8988T (cell line): ENCODE measurements at regions not wholly inside any gene's neighbourhood (a gene's known extent, or its start where the extent isn't known, plus 50 kb on each side); places are given as distances from the start of the nearest gene placed in this dataset.
"Not testable (repeated sequence)": the region's sequence is repeated elsewhere in the genome, so short reads cannot be mapped to it uniquely, and the experiment has no call there.

Experiments used
- DNase-seq: peaks from one replicate; pipeline ENCODE4 v3.0.0; 2011

DNA sequence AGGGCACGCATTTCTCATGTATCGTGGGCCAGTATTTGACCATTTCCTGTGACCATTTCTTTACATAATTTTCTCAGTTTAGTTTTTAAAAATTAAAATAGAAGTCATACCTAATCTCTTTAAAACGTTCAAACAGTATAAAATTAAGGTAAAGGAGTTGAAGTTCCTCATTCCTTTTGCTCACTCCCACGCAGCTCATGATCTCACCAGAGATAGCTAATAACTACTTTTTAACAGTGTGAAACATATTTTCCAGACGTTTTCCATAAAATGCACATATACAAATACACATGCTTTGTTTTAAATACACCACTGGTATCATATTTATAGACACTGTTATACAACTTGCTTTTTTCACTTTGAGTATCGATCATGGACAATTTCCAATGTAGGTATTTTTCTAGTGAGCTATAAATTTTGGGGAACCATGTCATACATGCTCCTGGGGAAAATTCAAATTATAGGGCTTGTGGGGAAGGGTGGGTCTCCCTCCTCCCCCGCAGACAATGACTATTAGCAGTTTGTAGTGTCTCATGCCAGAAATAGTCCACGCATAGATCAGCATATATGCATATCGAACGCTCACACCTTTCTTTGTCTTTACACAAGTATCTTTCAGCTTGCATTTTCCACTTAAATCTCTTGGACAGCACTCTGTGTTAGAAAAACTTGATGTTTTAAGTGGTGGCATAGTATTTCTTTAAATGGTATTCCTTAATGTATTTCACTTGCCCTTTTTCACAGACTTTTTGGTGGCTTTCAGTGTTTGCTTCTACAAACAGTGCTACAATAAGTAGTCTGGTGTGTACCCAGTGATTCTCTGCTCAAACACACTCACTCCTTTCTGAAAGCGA, 145.5 kb upstream of the ZNF217 start:
- no peak for DNase-seq

DNA sequence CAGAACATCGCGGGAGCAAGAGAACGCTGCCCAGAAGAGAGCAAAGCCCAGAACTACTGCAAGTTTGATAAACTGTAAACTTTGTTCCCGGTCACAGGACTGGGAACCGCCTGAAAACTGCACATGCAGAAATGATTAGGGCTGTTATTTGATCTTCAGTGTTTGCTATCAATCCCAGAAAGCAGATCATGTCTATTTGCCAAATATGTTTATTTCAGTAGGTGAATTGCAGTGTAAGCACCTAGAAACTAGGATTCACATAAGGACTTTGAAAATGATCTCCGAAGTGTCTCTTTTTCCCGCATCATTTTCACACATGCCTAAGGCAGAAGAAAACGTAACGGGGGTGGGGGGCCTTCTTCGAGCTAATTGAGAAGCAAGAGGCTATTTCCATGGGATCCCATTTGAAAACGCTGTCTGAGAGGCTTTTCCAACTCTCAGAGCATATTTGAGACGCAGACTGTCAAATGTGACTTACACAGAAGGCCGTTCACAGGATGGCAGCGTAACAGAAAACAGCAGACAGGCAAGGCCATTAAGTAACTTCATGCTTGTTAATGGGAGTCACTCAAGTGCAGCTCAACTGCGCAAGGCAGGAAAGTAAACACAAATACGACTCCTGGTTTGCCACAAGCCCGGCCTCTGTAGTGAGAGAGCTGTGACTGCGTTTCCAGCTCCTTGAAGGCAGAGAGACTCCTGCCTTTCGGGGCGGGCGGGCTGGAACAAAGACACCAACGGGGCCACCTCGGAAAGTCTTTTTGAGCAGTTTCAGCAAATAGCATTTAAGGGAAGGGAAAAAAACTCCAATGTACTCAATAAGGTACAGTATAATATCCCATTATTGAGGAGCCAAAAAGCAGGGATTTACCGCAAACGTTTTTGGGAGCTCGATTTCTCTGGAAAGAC, 144.7 kb upstream of the ZNF217 start:
- no peak for DNase-seq

DNA sequence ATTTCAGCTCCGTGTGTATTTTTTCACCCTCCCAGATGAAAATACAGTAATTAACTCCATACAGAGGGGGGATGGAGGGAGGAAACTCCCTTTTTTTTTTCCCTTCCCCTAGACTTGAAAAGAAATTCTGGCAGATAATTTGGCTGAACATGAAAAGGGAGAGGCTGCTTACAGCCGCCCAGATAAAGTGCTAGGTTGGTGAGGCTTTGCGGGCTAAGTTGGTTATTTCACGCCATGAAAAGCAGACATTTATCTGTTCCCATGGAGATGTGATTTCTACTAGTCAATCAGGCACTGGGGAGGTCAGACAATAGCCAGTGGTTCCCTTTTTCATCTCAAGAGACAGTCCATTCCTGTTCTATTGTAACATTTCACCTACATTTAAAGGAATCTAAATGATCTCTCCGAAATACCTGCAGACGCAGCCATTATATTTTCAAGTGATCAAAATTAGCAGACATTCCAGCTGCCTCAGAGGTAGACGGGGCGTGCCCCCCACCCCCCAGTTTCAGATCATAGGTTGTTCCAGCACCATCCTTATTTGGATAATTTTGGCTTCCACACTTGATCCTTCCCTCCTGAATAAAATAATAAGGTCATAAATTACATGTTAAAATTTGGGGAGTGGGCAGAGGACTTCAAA, 143.9 kb upstream of the ZNF217 start:
- DNase-seq, result no peak

DNA sequence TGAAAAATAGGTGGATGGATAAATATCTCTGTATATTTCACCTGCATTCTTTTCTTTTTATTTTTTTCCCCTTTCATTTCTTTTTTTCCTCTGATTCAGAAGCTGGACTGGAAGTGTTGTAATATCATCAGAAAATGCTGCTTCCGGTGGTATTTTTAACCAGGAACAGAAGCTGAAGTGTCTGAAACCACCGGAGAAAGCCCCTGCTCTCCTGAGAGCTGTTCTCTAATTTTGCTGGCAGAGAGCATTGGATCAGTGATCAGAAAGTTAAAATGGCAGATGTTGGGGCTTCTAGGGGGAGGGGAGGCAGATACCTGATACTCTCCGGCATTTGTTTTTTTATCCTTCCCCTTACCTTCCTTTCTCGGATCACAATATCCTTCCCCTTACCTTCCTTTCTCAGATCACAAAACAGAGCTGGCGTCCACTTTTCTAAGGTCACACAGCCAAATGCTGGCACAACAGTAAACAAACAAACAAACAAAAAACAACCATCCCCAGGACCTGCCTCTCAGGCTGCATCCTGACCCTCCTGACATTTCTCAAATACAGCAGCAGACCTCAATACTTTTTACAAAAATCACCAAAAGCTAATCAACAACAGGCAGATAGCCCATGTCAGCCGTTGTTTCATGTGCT, 143.2 kb upstream of the ZNF217 start:
- no peak for DNase-seq

DNA sequence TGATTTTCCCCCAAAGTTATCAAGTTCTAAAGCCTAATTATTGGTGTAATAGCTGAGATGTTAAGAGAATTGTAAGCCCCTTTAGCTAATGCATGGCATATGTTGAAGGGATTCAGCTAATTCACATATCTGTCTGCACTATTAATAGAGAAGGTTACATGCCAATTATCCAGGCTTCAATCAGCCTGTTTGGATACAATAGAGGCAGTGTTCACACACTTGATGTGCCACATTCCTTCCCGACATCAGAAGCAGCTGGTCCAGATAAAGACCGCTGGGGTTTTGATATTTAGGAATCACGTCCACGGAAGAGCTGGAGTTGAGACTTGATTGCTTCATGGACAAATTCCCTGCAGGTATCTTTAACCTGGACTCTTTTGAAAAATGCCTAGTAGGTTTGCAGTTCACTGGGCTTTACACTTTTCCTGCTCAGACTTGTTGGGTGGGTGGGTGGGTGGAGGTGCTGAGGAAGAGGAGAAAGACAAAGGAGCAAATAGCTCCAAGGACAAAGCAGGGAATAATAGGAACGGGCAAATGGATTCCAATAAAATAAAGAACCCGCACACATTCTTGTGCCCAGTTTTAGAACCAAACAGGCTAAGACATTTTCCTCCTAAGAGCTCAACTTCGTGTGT, 142.6 kb upstream of the ZNF217 start:
- DNase-seq, result no peak

DNA sequence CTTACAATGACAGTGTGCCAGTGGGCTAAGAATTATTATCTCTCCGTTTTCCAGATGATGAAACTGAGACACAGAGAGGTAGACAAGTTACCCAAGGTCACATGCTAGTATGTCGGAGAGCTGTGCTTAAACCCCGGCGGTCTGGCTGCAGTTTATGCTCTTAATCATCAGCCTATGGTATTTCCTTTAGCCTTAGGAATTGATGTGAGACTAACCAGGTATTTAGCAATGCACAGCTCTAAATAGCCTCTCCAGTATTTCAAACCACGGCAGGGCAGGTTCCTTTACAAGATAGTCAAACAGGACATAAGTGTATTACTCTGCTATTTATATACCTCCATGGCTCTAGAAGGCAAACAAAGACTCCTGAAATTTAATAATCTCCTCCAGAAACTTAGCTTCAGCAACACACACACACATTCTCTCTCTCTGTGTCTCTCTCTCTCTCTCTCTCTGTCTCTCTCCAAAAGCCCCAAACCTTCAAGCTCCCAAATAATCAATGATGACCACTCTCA, 142.0 kb upstream of the ZNF217 start:
- peak; percentile 69 for DNase-seq

DNA sequence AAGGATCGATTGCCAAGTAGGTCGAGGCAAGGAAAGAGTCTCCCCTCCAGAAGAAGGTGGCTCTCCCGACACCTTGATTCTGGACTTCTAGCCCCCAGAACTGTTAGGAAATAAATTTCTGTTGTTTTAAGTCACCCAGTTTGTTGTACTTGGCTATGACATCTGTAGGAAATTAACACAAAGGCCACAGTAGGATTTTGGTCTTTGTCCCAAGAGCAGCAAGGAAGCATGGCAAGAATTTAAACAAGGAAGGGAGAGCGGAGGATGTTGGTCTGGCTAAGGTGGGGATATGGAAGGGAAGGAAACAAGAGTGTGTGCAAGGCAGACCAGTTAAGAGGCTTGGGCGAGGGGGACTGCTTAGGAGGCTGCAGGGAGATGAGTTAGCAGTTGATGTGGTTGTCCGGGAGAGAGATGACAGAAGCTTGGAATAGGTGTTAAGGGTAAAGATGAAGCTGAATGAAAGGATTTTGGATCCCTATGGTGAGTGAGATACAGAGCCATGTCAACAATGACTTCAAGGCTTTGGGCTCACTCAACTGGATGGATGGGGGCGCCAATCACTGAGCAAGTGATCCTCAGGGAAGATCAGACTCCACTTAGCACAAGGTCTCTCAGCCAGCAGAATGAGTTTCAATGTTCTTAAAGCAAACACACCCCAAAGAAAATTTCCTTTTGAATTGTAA, 140.5 kb upstream of the ZNF217 start:
- no peak for DNase-seq

DNA sequence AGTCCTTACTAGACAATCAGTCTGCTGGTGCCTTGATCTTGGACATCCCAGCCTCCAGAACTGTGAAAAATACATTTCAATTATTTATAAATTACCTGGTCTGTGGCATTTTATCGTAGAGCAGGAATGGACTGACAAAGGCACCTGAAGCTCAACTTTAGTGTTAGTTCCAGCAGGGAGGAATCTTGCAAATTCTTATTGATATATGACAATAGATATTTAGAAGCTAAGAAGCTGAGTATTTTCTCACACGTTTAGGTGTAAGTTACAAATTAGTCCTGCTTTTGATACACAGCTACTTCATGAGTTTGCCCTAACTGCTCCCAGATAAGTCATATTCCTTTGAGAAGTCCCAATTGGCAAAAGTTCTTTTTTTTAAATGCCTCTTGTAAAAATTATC, 138.0 kb upstream of the ZNF217 start:
- no peak for DNase-seq

DNA sequence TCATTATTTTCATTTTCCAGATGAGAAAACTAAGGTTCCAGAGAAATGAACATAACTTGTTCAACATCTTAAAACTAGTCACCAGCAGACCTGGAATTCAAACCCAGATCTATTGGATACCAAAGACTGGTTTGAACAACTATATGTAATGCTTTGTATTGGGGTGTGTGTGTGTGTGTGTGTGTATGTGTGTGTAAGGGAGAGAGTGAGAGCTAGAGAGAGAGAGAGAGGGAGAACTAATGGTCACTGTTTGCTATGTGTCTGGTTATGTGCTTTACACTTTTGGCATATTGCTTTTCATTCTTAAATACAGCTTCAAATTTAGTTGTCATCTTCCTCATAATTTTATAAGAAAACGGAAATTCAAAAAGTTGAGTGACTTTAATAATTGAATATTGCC, 134.7 kb upstream of the ZNF217 start:
- no peak for DNase-seq

DNA sequence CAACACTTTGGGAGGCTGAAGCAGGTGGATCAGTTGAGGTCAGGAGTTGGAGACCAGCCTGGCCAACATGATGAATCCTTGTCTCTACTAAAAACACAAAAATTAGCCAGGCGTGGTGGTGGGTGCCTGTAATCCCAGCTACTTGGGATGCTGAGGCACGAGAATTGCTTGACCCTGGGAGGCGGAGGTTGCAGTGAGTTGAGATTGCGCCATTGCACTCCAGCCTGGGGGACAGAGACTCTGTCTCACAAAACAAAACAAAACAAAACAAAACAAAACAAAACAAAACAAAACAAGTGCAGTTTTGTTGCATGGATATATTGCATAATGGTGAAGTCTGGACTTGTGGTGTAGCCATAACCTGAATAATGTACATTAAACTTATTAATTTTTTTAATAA, 133.6 kb upstream of the ZNF217 start:
- not testable (repeated sequence) for DNase-seq

DNA sequence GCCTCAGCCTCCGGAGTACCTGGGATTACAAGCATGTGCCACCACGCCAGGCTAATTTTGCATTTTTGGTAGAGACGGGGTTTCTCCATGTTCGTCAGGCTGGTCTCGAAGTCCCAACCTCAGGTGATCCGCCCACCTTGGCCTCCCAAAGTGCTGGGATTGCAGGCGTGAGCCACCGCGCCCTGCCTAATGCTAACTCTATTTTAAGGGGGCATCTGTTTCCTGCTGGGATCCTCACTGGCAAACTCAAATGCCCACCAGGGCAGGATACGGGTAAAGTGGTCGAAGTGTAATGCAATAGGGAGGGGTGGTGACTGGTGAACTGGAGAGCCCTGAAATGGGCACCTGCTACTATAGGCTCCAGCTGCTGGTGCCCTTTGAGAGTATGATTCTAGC, 131.9 kb upstream of the ZNF217 start:
- no peak for DNase-seq

DNA sequence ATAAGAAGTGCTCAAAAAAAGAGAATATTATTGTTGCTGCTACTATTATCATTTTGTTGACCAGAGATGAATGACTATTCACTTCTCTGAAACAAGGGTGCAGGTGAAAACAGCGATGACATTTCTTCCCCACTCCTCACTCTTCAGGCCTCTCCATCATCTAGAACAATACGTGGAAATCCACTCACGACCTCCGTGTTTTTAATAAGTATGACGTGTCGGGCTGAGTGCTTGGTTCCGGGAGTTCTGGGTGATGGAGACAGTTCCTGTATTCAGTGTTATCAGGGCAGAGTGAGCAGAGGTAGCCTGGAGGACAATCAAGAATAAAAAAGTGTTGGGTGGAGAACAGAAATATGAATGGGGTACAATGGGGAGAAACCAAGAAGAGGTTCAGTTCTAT, 130.0 kb upstream of the ZNF217 start:
- no peak for DNase-seq

DNA sequence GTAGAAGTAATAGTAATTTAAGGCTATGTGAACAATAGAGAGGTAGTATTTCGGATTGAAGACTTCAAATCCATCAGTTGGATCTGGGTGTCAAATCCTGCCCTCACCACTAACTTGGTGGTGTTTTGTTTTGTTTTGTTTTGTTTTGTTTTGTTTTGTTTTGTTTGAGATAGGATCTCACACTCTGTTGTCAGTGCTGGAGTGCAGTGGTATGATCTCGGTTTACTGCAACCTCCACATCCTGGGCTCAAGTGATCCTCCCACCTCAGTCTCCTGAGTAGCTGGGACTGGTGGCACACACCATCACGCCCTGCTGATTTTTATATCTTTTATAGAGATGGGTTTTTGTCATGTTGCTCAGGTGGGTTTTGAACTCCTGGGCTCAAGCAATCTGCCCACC, 129.4 kb upstream of the ZNF217 start:
- no peak for DNase-seq

DNA sequence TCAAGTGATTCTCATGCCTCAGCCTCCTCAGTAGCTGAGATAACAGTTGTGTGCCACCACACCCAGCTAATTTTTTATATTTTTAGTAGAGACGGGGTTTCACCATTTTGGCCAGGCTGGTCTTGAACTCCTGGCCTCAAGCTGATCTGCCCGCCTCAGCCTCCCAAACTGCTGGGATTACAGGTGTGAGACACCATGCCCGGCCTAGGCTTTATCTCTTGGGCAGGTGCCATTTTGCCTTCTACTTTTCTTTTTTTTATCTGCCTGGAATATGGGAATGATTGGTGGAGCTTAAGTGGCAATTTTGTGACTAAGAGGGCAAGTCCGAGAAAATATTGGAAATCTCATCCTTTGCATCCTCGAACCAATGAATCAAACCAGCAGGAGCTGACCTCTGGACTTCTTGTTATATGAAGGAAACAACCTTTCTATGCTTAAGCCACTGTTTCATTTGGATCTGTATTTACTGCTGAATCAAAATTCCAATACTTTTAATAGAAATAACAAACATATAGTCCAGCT, 128.9 kb upstream of the ZNF217 start:
- DNase-seq, result no peak

DNA sequence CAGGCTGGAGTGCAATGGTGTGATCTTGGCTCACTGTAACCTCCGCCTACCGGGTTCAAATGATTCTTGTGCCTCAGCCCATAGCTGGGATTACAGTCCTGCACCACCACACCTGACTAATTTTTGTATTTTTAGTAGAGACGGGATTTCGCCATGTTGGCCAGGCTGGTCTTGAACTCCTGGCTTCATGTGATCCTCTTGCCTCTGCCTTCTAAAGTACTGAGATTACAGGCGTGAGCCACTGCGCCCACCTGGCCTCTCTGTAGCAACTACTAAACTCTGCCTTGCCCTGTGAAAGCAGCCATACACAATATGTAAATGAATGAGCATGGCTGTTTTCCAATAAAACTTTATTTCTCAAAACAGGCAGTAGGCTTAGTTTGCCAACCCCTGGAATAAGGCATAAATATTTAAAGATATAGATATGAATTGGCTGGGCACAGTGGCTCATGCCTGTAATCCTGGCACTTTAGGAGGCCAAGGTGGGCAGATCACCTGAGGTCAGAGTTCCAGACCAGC, 127.9 kb upstream of the ZNF217 start:
- not testable (repeated sequence) for DNase-seq

DNA sequence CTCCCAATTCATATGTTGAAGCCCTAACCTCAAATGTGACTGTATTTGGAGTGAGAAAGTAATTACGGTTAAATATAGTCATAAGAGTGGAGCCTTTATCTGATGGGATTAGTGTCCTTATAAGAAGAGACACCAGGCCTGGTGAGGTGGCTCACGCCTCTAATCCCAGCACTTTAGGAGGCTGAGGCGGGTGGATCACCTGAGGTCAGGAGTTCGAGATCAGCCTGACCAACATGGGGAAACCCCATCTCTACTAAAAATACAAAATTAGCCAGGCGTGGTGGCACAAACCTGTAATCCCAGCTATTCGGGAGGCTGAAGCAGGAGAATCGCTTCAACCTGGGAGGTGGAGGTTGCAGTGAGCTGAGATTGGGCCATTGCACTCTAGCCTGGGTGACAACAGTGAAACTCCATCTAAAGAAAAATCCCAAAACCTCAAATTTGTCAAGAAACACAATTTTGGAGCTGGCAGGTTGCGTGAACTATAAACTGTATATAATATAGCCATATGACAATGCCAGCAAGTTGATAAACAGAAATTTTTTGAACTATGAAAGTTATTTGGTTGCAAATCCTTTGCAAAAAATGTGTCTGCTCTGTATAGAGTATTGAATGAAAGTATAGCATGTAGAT, 125.6 kb upstream of the ZNF217 start:
- DNase-seq, result not testable (repeated sequence)

DNA sequence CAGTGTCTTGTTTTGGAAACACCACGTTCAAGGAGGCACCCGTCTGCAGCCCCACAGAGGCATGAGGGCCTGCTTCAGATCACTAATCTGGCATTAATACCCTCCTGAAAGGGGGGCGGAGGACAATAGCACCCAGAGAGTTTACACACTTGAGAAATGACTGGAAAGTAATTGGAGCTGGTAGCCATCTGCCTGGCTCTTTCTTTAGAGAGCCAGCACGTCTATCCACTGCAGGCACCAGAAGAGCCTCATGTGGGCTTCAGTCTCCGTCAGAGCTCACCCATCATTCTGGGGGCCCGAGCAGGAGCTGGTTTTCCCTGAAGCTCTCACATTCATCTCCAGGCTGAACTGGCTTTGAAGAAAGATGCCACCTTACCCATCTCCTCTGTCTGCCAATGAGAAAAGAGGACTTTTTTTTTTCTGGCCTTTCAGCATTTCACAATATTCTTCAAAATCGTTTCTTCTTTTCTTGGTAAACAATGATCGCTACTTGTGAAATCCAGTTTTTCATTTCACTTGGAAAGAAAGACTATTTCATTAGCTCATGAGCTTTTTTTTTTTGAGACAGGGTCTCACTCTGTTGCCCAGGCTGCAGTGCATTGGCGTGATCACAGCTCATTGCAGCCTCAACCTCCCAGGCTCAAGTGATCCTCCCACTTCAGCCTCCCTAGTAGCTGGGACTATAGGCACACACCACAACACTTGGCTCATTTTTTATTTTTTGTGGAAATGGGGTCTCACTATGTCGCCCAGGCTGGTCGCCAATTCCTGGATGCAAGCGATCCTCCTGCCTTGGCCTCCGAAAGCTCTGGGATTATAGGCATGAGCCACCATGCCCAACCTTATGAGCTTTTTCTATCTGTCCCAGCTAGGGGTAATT, 124.7 kb upstream of the ZNF217 start:
- no peak for DNase-seq

DNA sequence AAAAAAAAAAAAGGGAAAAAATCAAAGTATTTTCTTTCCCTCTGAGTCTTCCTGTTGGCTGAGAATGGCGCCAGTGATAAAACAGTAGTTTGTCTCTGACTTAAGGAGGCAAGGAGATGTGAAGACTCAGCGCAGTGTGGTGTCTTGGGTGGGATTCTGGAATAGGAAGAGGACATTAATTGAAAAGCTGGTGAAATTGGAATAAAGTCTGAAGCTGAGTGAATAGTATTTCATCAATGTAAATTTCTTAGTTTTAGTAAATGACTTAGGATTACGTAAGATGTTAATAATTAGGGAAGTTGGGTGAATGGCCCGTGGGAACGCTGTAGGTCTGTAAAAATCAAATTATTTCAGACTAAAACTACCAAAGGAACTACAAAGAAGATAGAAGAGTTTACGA, 122.8 kb upstream of the ZNF217 start:
- DNase-seq, result no peak

DNA sequence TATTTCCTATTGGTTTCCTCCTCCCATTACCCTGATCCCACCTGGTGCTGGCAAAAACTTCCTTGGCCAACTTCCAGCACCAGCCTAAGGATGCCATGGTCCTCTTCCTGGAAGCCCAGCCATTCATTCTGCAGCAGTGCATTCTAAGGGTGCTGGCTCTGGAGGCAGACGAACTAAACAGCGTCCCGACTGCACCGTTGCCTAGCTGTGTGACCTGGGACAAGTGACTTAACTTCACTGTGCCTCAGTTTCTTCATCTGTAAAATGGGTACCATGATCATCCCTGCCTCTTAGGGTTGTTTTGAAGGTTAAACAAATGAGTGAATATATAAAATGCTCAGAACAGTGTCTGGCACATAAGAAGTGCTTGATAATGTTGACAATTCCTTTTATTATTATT, 120.9 kb upstream of the ZNF217 start:
- no peak for DNase-seq
